K562 (cell line): ENCODE measurements at regions not wholly inside any gene's neighbourhood (a gene's known extent, or its start where the extent isn't known, plus 50 kb on each side); places are given as distances from the start of the nearest gene placed in this dataset.

Source experiments
- ATAC-seq: fragments of 200-7000 bp; cut with Tn5 transposase; 3 replicates; pipeline ENCODE4 v1.9.1; 2020; ENCODE audit warnings: moderate library complexity
- BruUV-seq: library from RNA; stranded (reverse); fragments of 400-500 nt; replicated peaks from 2 replicates; lab custom pipeline; 2021; lab: Mats Ljungman, UMichigan
- CTCF ChIA-PET: fragments of 300-600 bp; formaldehyde crosslinking; extraction: SDS; loops from one replicate; lab custom pipeline; 2021; ENCODE audit warnings: low intra/inter-chr PET ratio; lab: Yijun Ruan, JAX
- POLR2A ChIA-PET: fragments of 300-600, 350-650 bp; sonication (Branson Sonifier 250); formaldehyde crosslinking; extraction: SDS; loops from one replicate; lab custom pipeline; 2021; ENCODE audit warnings: antibody characterized with exemption, inconsistent platforms; lab: Yijun Ruan, JAX
- DNase-seq, 4 experiments: peaks; one replicate each; pipeline versions ENCODE4 v3.0.0 to v3.0.0-alpha.2; 2011 to 2018; ENCODE audit warnings: low spot score in 3 of 4, mixed read lengths in 3 of 4; ENCODE audit errors: extremely low read depth in 1 of 4
- FAIRE-seq: peaks from 2 replicates; lab custom pipeline; 2011; peaks lifted over from hg19 to GRCh38; lab: Jason Lieb, UNC
- H2AFZ ChIP-seq: 2 replicates; pipeline ENCODE4 v1.6.0; 2011; ENCODE audit warnings: low read depth, low read length, control low read depth, inconsistent platforms
- H3K27ac ChIP-seq: fragments of 200-600 bp; 3 replicates; pipeline ENCODE4 v1.8.0; 2011; ENCODE audit warnings: low read depth, mild to moderate bottlenecking, control low read depth, inconsistent platforms, low read length, moderate library complexity, mixed read lengths; ENCODE audit errors: extremely low read depth
- H3K27me3 ChIP-seq, 2 experiments: fragments of 300-600 bp in 1 of 2; 2 replicates in 1 of 2; 3 replicates in 1 of 2; pipeline versions ENCODE4 v1.6.0 to v1.8.0; 2011; ENCODE audit warnings: inconsistent platforms in 2 of 2, low read length in 2 of 2, mild to moderate bottlenecking in 1 of 2, mixed read lengths in 1 of 2, moderate library complexity in 1 of 2; ENCODE audit not compliant: control insufficient read depth in 2 of 2, insufficient read depth in 2 of 2
- H3K36me3 ChIP-seq: fragments of 300-600 bp; 3 replicates; pipeline ENCODE4 v1.8.0; 2011; ENCODE audit warnings: mild to moderate bottlenecking, low read length, inconsistent platforms; ENCODE audit not compliant: control insufficient read depth, insufficient read depth
- H3K4me1 ChIP-seq, 2 experiments: fragments of 200-600 bp in 1 of 2; replicated peaks in 1 of 2; 2 replicates in 1 of 2; 3 replicates in 1 of 2; pipeline versions ENCODE4 v1.5.1 to v1.8.0; 2011; ENCODE audit warnings: inconsistent platforms in 2 of 2, low read length in 2 of 2, mild to moderate bottlenecking in 1 of 2, mixed read lengths in 1 of 2, moderate library complexity in 1 of 2; ENCODE audit not compliant: control insufficient read depth in 2 of 2, insufficient read depth in 2 of 2
- H3K4me2 ChIP-seq: 2 replicates; pipeline ENCODE4 v1.6.1; 2011; ENCODE audit warnings: low read length, control low read depth, inconsistent platforms, mixed read lengths; ENCODE audit not compliant: insufficient read depth
- H3K4me3 ChIP-seq: fragments of 200-600 bp; sonication (generic), shearing (Covaris generic); 2 replicates; pipeline ENCODE4 v1.5.1; 2016; ENCODE audit warnings: control low read depth, inconsistent platforms
- H3K79me2 ChIP-seq: fragments of 200-600 bp; 3 replicates; pipeline ENCODE4 v1.8.0; 2011; ENCODE audit warnings: low read length, inconsistent platforms; ENCODE audit not compliant: control insufficient read depth, insufficient read depth
- H3K9ac ChIP-seq, 2 experiments: 2 replicates each; pipeline versions ENCODE4 v1.6.0 to v1.6.1; 2011; ENCODE audit warnings: low read depth in 2 of 2, low read length in 2 of 2, control low read depth in 1 of 2, inconsistent platforms in 1 of 2, mild to moderate bottlenecking in 1 of 2, mixed read lengths in 1 of 2; ENCODE audit not compliant: insufficient read depth in 1 of 2
- H3K9me1 ChIP-seq: one replicate; pipeline ENCODE4 v1.6.0; 2011; ENCODE audit warnings: inconsistent platforms, mild to moderate bottlenecking, low read length, moderate library complexity; ENCODE audit not compliant: control insufficient read depth, insufficient read depth
- H3K9me3 ChIP-seq: replicated peaks from 2 replicates; pipeline ENCODE4 v1.5.1; 2011; ENCODE audit warnings: low read depth, low read length, inconsistent platforms; ENCODE audit not compliant: control insufficient read depth, insufficient read depth
- H4K20me1 ChIP-seq: replicated peaks from 2 replicates; pipeline ENCODE4 v1.6.1; 2011; ENCODE audit warnings: low read length, inconsistent platforms, mixed read lengths; ENCODE audit not compliant: control insufficient read depth, insufficient read depth
- C11orf30 ChIP-seq: fragments of 450-650 bp; IDR thresholded peaks from 2 replicates; pipeline ENCODE4 v1.6.1; 2016; ENCODE audit warnings: low read depth, mild to moderate bottlenecking
- MAFF ChIP-seq: IDR thresholded peaks from 2 replicates; pipeline ENCODE4 v1.6.1; 2012; ENCODE audit warnings: low read length, improper control_type of control experiment
- MAFG ChIP-seq: fragments of 450-650 bp; conservative IDR thresholded peaks from 2 replicates; pipeline ENCODE4 v1.6.1; 2016; ENCODE audit warnings: missing genetic modification characterization, missing compliant biosample characterization
- MAFK ChIP-seq: IDR thresholded peaks from 2 replicates; pipeline ENCODE4 v1.6.1; 2011; ENCODE audit warnings: low read length, improper control_type of control experiment
- MEIS2 ChIP-seq: fragments of 450-650 bp; IDR thresholded peaks from 2 replicates; pipeline ENCODE4 v1.6.1; 2014; ENCODE audit warnings: mild to moderate bottlenecking; ENCODE audit not compliant: partially characterized antibody
- NFE2 ChIP-seq: IDR thresholded peaks from 2 replicates; pipeline ENCODE4 v1.6.1; 2014; ENCODE audit warnings: antibody characterized with exemption, low read depth
- NFE2L1 ChIP-seq: fragments of 450-650 bp; IDR thresholded peaks from 2 replicates; pipeline ENCODE4 v1.6.1; 2016; ENCODE audit warnings: missing genetic modification characterization, low read depth, mild to moderate bottlenecking, missing compliant biosample characterization, moderate library complexity, borderline replicate concordance
- RBM25 ChIP-seq: fragments of 200-400 bp; formaldehyde crosslinking; IDR thresholded peaks from 2 replicates; pipeline ENCODE4 v1.6.1; 2018; ENCODE audit warnings: low read length, low read depth, moderate library complexity; ENCODE audit not compliant: severe bottlenecking
- RREB1 ChIP-seq: fragments of 250-450 bp; sonication (Bioruptor Pico); IDR thresholded peaks from 2 replicates; pipeline ENCODE4 v1.4.0; 2020
- SAFB ChIP-seq: fragments of 200-400 bp; formaldehyde crosslinking; IDR thresholded peaks from 2 replicates; pipeline ENCODE4 v1.6.1; 2017; ENCODE audit warnings: low read depth, low read length, borderline replicate concordance
- ZNF316 ChIP-seq: fragments of 450-650 bp; IDR thresholded peaks from 2 replicates; pipeline ENCODE4 v1.6.1; 2016
- WGBS: fragments of 100-300 bp; shearing (Covaris generic); methylation state at CpG from one replicate; pipeline ENCODE4 v1.1.6; 2016; ENCODE audit warnings: low coverage, mixed read lengths; ENCODE audit not compliant: insufficient coverage; ENCODE audit errors: missing lambda C conversion rate; 5-methylcytosine and 5-hydroxymethylcytosine counted together
- in situ Hi-C: fragments of 300-500 bp; cut with MboI; formaldehyde crosslinking; loops from 4 replicates; pipeline ENCODE4 v1.15.0; 2018; ENCODE audit warnings: inconsistent platforms, mixed read lengths
- intact Hi-C: fragments of 100-400 bp; cut with micrococcal nuclease; formaldehyde crosslinking; loops from 2 replicates; pipeline ENCODE4 v1.14.2; 2022
- TF ChIP-seq, protein P1 (sequence below): fragments of 450-650 bp; IDR thresholded peaks from 2 replicates; pipeline ENCODE4 v1.6.1; 2017; ENCODE audit warnings: antibody characterized with exemption

DNA sequence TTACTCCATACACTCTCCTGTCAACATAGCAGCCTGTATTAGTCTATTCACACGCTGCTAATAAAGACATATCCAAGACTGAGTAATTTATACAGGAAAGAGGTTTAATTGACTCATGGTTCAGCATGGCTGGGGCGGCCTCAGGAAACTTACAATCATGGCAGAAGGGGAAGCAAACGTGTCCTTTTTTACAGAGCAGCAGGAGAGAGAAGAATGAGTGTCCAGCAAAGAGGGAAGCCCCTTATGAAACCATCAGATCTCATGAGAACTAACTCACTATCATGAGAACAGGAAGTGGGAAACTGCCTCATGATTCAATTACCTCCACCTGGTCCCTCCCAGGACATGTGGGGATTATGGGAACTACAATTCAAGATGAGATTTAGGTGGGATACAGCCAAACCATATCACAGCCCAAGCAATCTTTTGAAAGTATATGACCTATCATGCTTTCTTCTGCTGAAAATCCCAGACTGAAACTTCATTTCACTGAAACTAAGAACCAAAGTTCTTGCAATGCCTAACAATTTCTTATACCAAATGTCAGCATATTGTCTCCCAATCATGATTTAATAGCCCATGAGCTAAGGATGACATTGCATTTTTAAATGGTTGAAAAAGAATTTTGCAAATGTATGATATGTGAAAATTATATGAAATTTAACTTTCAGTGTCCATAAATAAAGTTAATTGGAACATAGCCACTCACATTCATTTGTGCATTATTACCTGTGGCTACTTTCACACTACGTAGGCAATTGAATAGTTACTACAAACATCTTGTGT is 686.8 kb upstream of the ZEB2 start:
- H3K4me3 ChIP-seq = no peak overlapping the region
- no peaks in the 10 kb centered on the region for H3K9me1 ChIP-seq
- H3K9me3 ChIP-seq = no peaks in the 10 kb centered on the region
- no TSS peak for BruUV-seq
- peaks cover 0 to 10% of the 10 kb centered on the region in 2 experiments; a peak in 3 of 5 replicates for H3K4me1 ChIP-seq
- no peak for DNase-seq
- H4K20me1 ChIP-seq = no peaks in the 10 kb centered on the region
- in situ Hi-C loops = no loop called here
- H2AFZ ChIP-seq = peak overlapping the region; percentile 50
- POLR2A ChIA-PET = no interaction called here
- no peak overlapping the region for H3K27ac ChIP-seq
- no peaks in the 10 kb centered on the region for H3K79me2 ChIP-seq
- H3K4me2 ChIP-seq = no peak overlapping the region
- TF ChIP-seq MEIS2 (peak; percentile 15), RREB1 (CRISPR knock-in tag) (no peak), NFE2 (peak; percentile 48), MAFG (tag) (peak; percentile 73), MAFF (peak; percentile 33; the same call in 1 of the 2 replicates), RBM25 (no peak), MAFK (peak; percentile 35; the same call in 1 of the 2 replicates), ZNF316 (peak; percentile 91), NFE2L1 (tag) (peak; percentile 29; the same call in 1 of the 2 replicates), C11orf30 (peak; percentile 44; the same call in 1 of the 2 replicates), SAFB (no peak)
- TF ChIP-seq, protein P1, sequence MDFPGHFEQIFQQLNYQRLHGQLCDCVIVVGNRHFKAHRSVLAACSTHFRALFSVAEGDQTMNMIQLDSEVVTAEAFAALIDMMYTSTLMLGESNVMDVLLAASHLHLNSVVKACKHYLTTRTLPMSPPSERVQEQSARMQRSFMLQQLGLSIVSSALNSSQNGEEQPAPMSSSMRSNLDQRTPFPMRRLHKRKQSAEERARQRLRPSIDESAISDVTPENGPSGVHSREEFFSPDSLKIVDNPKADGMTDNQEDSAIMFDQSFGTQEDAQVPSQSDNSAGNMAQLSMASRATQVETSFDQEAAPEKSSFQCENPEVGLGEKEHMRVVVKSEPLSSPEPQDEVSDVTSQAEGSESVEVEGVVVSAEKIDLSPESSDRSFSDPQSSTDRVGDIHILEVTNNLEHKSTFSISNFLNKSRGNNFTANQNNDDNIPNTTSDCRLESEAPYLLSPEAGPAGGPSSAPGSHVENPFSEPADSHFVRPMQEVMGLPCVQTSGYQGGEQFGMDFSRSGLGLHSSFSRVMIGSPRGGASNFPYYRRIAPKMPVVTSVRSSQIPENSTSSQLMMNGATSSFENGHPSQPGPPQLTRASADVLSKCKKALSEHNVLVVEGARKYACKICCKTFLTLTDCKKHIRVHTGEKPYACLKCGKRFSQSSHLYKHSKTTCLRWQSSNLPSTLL = no peak
- TF ChIP-seq, all 486 proteins: peak for 8
- ATAC-seq = no peak
- Histone ChIP-seq H3K9ac (no peak overlapping the region), H3K36me3 (no peaks in the 10 kb centered on the region), H3K27me3 (no peaks in the 10 kb centered on the region)
- no peak for FAIRE-seq
- CTCF ChIA-PET = no interaction called here
- intact Hi-C loops = no loop called here
- WGBS = 36% methylated on average over 4 of the region's 4 CpGs
